ENCODE measurements at regions not wholly inside any gene's neighbourhood (a gene's known extent, or its start where the extent isn't known, plus 50 kb on each side); places are given as distances from the start of the nearest gene placed in this dataset.

- TF ChIP-seq POLR2A (IDR thresholded peaks at IDR 0.05) (no peak), POLR2AphosphoS5 (IDR thresholded peaks at IDR 0.05) (no peak), CTCF (IDR thresholded peaks at IDR 0.05) (no peak)
Observed at GRCh38 chr14:104285508-104285840, 147.1 kb downstream of the KIF26A start.

Measured in breast epithelium (tissue), 3 donors.